AG04449 (cell line): ENCODE measurements at regions not wholly inside any gene's neighbourhood (a gene's known extent, or its start where the extent isn't known, plus 50 kb on each side); places are given as distances from the start of the nearest gene placed in this dataset.

Source experiments
- CTCF ChIA-PET: fragments of 350-600 bp; formaldehyde crosslinking; extraction: SDS; loops from one replicate; lab custom pipeline; 2021; ENCODE audit warnings: antibody characterized with exemption; lab: Yijun Ruan, JAX
- POLR2A ChIA-PET: fragments of 400-600, 350-600 bp; formaldehyde crosslinking; extraction: SDS; loops from one replicate; lab custom pipeline; 2020; ENCODE audit warnings: antibody characterized with exemption, inconsistent platforms; lab: Yijun Ruan, JAX
- DNase-seq: peaks from one replicate; pipeline ENCODE4 v3.0.0-alpha.2; 2010; ENCODE audit warnings: low read depth, low spot score
- H3K4me3 ChIP-seq: 2 replicates; pipeline ENCODE4 v1.5.1; 2011; ENCODE audit warnings: low read depth, mild to moderate bottlenecking, control low read depth, low read length
- TF ChIP-seq, protein P1 (sequence below): IDR thresholded peaks from one replicate; pipeline ENCODE4 v1.5.1; 2011; ENCODE audit warnings: mild to moderate bottlenecking, moderate library complexity, low read length, control low read depth, inconsistent platforms; ENCODE audit not compliant: insufficient read depth; ENCODE audit errors: missing control alignments

DNA sequence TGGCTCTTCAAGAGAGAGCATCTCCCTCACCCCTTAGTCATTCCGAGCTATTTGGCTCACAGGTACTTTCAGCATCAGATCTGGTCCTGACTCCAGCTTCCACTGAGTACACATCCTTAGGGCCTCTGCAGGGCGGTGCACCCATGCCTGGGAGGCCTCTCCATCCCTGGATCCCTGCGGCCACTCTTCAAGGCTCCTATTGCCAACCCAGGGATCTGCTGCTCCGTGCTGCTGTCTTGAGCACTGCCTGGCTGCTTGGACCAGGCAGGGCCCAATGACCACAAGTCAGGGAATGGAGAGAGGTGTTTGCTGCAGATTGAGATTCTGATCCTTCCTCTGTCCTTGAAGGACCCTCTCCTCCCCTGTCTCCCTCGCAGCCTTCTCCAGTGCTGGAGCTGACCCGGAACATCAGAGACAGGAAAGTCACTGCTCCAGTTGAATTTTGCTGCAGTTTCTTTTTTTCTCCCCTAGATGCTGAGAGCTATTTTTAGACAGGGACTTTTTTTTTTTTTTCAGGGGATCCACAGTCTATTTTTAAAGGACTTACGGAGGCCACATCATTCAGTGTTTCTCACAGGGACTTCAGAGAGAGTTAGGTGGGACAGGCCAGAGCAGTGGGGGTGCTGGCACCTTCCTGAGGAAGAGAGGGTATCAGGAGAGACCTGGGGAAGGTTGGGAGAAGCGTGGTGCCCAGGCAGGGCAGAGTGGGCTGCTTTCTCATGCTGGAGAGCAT, 50.1 kb upstream of the KCNA1 start:
- CTCF ChIA-PET = interaction anchor here (1.1 to 11.6 kb wide), 13 partner anchors 8 to 1107 kb away, joined by 3 to 351 read pairs (median 20); no protein-coding TSS in a partner anchor

More for the DNA sequence above, 50.1 kb upstream of the KCNA1 start:
- TF ChIP-seq, protein P1, sequence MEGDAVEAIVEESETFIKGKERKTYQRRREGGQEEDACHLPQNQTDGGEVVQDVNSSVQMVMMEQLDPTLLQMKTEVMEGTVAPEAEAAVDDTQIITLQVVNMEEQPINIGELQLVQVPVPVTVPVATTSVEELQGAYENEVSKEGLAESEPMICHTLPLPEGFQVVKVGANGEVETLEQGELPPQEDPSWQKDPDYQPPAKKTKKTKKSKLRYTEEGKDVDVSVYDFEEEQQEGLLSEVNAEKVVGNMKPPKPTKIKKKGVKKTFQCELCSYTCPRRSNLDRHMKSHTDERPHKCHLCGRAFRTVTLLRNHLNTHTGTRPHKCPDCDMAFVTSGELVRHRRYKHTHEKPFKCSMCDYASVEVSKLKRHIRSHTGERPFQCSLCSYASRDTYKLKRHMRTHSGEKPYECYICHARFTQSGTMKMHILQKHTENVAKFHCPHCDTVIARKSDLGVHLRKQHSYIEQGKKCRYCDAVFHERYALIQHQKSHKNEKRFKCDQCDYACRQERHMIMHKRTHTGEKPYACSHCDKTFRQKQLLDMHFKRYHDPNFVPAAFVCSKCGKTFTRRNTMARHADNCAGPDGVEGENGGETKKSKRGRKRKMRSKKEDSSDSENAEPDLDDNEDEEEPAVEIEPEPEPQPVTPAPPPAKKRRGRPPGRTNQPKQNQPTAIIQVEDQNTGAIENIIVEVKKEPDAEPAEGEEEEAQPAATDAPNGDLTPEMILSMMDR = no peak
- no peak for DNase-seq
- no peak overlapping the region for H3K4me3 ChIP-seq
- POLR2A ChIA-PET = no interaction called here
